Peyer's patch (tissue), 4 donors: ENCODE measurements at regions not wholly inside any gene's neighbourhood (a gene's known extent, or its start where the extent isn't known, plus 50 kb on each side); places are given as distances from the start of the nearest gene placed in this dataset.

Source experiments
- CTCF ChIP-seq, 6 experiments: fragments of 450-650 bp in 4 of 6; fragments of 200-600 bp in 2 of 6; sonication (generic) in 1 of 6; IDR thresholded peaks; one replicate each; pipeline ENCODE4 v1.5.1; 2017 to 2019; ENCODE audit warnings: antibody characterized with exemption in 6 of 6, mild to moderate bottlenecking in 3 of 6, moderate library complexity in 1 of 6
- POLR2A ChIP-seq, 2 donors: fragments of 450-650 bp; IDR thresholded peaks; one replicate each; pipeline ENCODE4 v1.5.1; 2017; ENCODE audit warnings: antibody characterized with exemption in 2 of 2, mild to moderate bottlenecking in 2 of 2, moderate library complexity in 2 of 2

- TF ChIP-seq CTCF (IDR thresholded peaks at IDR 0.05) (no peak), POLR2A (IDR thresholded peaks at IDR 0.05) (no peak)
Observed at GRCh38 chr2:185892484-185892883, 153.9 kb downstream of the FSIP2 start.
